SK-N-SH (cell line): ENCODE measurements at regions not wholly inside any gene's neighbourhood (a gene's known extent, or its start where the extent isn't known, plus 50 kb on each side); places are given as distances from the start of the nearest gene placed in this dataset.

Source experiments
- POLR2AphosphoS5 ChIP-seq: IDR thresholded peaks from 2 replicates; pipeline ENCODE4 v1.6.1; 2012; ENCODE audit warnings: low read depth, low read length
- RCOR1 ChIP-seq: fragments of 150-350 bp; IDR thresholded peaks from 2 replicates; pipeline ENCODE4 v1.6.1; 2017; ENCODE audit warnings: antibody characterized with exemption, low read length
- TF ChIP-seq, protein P1 (sequence below): fragments of 200-600 bp; sonication (generic); IDR thresholded peaks from 2 replicates; pipeline ENCODE4 v1.6.1; 2017; ENCODE audit warnings: antibody characterized with exemption, mild to moderate bottlenecking, moderate library complexity
- TF ChIP-seq, protein P2 (sequence below): IDR thresholded peaks from 2 replicates; pipeline ENCODE4 v1.4.0; 2012; ENCODE audit warnings: low read depth, borderline replicate concordance
- TF ChIP-seq, protein P3 (sequence below): IDR thresholded peaks from 2 replicates; pipeline ENCODE4 v1.6.1; 2012; ENCODE audit warnings: mild to moderate bottlenecking, low read depth, low read length, moderate library complexity
- TF ChIP-seq, protein P4 (sequence below): IDR thresholded peaks from 2 replicates; pipeline ENCODE4 v1.4.0; 2012; ENCODE audit warnings: low read depth

DNA sequence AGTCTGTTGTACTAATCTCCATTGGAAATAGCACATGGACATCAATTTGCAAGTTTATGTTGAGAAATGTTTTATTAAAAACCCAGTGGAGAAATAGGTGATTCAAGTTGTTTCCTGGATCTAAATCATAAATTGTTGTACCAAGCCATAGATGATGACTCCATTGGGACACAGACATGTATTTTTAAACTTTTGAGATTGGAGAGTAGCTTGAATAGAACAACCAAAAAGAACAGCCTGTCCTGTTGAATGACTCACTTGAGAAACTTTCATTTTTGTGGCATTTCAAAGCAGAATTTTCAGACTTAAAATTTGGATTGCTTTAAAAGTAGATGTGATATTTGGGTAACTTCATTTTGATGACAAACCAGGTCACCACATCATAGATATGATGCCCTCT lies 197.5 kb downstream of the GPAM start:
- TF ChIP-seq, protein P1, sequence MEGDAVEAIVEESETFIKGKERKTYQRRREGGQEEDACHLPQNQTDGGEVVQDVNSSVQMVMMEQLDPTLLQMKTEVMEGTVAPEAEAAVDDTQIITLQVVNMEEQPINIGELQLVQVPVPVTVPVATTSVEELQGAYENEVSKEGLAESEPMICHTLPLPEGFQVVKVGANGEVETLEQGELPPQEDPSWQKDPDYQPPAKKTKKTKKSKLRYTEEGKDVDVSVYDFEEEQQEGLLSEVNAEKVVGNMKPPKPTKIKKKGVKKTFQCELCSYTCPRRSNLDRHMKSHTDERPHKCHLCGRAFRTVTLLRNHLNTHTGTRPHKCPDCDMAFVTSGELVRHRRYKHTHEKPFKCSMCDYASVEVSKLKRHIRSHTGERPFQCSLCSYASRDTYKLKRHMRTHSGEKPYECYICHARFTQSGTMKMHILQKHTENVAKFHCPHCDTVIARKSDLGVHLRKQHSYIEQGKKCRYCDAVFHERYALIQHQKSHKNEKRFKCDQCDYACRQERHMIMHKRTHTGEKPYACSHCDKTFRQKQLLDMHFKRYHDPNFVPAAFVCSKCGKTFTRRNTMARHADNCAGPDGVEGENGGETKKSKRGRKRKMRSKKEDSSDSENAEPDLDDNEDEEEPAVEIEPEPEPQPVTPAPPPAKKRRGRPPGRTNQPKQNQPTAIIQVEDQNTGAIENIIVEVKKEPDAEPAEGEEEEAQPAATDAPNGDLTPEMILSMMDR = no peak
- TF ChIP-seq, protein P2, sequence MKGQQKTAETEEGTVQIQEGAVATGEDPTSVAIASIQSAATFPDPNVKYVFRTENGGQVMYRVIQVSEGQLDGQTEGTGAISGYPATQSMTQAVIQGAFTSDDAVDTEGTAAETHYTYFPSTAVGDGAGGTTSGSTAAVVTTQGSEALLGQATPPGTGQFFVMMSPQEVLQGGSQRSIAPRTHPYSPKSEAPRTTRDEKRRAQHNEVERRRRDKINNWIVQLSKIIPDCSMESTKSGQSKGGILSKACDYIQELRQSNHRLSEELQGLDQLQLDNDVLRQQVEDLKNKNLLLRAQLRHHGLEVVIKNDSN = no peak
- TF ChIP-seq, protein P3, sequence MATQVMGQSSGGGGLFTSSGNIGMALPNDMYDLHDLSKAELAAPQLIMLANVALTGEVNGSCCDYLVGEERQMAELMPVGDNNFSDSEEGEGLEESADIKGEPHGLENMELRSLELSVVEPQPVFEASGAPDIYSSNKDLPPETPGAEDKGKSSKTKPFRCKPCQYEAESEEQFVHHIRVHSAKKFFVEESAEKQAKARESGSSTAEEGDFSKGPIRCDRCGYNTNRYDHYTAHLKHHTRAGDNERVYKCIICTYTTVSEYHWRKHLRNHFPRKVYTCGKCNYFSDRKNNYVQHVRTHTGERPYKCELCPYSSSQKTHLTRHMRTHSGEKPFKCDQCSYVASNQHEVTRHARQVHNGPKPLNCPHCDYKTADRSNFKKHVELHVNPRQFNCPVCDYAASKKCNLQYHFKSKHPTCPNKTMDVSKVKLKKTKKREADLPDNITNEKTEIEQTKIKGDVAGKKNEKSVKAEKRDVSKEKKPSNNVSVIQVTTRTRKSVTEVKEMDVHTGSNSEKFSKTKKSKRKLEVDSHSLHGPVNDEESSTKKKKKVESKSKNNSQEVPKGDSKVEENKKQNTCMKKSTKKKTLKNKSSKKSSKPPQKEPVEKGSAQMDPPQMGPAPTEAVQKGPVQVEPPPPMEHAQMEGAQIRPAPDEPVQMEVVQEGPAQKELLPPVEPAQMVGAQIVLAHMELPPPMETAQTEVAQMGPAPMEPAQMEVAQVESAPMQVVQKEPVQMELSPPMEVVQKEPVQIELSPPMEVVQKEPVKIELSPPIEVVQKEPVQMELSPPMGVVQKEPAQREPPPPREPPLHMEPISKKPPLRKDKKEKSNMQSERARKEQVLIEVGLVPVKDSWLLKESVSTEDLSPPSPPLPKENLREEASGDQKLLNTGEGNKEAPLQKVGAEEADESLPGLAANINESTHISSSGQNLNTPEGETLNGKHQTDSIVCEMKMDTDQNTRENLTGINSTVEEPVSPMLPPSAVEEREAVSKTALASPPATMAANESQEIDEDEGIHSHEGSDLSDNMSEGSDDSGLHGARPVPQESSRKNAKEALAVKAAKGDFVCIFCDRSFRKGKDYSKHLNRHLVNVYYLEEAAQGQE = no peak
- no peak for TF ChIP-seq RCOR1
- TF ChIP-seq POLR2AphosphoS5 = no peak
- TF ChIP-seq, protein P4, sequence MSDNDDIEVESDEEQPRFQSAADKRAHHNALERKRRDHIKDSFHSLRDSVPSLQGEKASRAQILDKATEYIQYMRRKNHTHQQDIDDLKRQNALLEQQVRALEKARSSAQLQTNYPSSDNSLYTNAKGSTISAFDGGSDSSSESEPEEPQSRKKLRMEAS = no peak
